Ascending aorta (tissue), 2 donors: ENCODE measurements at regions not wholly inside any gene's neighbourhood (a gene's known extent, or its start where the extent isn't known, plus 50 kb on each side); places are given as distances from the start of the nearest gene placed in this dataset.

Experiments used
- DNase-seq, 2 donors: peaks; one replicate each; pipeline ENCODE4 v3.0.0-alpha.2; 2019; ENCODE audit warnings: low spot score in 2 of 2
- H3K27ac ChIP-seq, 2 donors: fragments of 200-600 bp; sonication (generic); one replicate each; pipeline ENCODE4 v1.5.1; 2016 to 2017; ENCODE audit warnings: mild to moderate bottlenecking in 1 of 2
- H3K27me3 ChIP-seq: fragments of 200-600 bp; sonication (generic); one replicate; pipeline ENCODE4 v1.5.1; 2017
- H3K36me3 ChIP-seq, 2 donors: fragments of 200-600 bp; sonication (generic); one replicate each; pipeline ENCODE4 v1.5.1; 2016
- H3K4me1 ChIP-seq, 2 donors: fragments of 200-600 bp; sonication (generic); one replicate each; pipeline ENCODE4 v1.5.1; 2016 to 2017; ENCODE audit warnings: mild to moderate bottlenecking in 1 of 2
- H3K4me3 ChIP-seq, 2 donors: fragments of 200-600 bp; sonication (generic); one replicate each; pipeline ENCODE4 v1.5.1; 2016 to 2017; ENCODE audit warnings: mild to moderate bottlenecking in 1 of 2
- H3K9me3 ChIP-seq, 2 donors: fragments of 200-600 bp; sonication (generic); one replicate each; pipeline ENCODE4 v1.5.1; 2016
- intact Hi-C: fragments of 100-400 bp; cut with DNase I; formaldehyde crosslinking; loops from one replicate; pipeline ENCODE4 v1.15.1; 2023
- TF ChIP-seq, protein P1 (sequence below), 3 experiments: fragments of 200-600 bp in 2 of 3; fragments of 450-650 bp in 1 of 3; sonication (generic) in 2 of 3; IDR thresholded peaks; one replicate each; pipeline ENCODE4 v1.5.1; 2016 to 2019; ENCODE audit warnings: antibody characterized with exemption in 3 of 3, mild to moderate bottlenecking in 1 of 3, moderate library complexity in 1 of 3

GRCh38 chr2:51612387-51612786 is 580.5 kb upstream of the NRXN1 start:
- H3K4me1 ChIP-seq = no peaks in the 10 kb centered on the region
- no peak for DNase-seq
- no peak overlapping the region for H3K4me3 ChIP-seq
- no peaks in the 10 kb centered on the region for H3K27me3 ChIP-seq
- H3K27ac ChIP-seq = no peak overlapping the region
- TF ChIP-seq, protein P1, sequence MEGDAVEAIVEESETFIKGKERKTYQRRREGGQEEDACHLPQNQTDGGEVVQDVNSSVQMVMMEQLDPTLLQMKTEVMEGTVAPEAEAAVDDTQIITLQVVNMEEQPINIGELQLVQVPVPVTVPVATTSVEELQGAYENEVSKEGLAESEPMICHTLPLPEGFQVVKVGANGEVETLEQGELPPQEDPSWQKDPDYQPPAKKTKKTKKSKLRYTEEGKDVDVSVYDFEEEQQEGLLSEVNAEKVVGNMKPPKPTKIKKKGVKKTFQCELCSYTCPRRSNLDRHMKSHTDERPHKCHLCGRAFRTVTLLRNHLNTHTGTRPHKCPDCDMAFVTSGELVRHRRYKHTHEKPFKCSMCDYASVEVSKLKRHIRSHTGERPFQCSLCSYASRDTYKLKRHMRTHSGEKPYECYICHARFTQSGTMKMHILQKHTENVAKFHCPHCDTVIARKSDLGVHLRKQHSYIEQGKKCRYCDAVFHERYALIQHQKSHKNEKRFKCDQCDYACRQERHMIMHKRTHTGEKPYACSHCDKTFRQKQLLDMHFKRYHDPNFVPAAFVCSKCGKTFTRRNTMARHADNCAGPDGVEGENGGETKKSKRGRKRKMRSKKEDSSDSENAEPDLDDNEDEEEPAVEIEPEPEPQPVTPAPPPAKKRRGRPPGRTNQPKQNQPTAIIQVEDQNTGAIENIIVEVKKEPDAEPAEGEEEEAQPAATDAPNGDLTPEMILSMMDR (IDR thresholded peaks at IDR 0.05) = no peak
- intact Hi-C loops = no loop called here
- peaks cover 5 to 8% of the 10 kb centered on the region in 2 donors for H3K9me3 ChIP-seq
- H3K36me3 ChIP-seq = no peaks in the 10 kb centered on the region

DNA sequence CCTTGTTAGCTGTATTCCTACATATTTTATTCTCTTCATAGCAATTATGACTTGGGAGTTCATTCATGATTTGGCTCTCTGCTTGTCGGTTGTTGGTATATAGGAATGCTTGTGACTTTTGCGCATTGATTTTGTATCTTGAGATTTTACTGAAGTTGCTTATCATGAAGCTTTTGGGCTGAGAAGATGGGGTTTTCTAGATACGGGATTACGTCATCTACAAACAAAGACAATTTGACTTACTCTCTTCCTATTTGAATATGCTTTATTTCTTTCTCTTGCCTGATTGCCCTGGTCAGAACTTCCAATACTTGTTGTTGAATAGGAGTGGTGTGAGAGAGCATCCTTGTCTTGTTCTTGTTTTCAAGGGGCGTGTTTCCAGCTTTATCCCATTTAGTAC is 569.8 kb upstream of the NRXN1 start:
- Histone ChIP-seq H3K4me3 (no peak overlapping the region), H3K27ac (no peak overlapping the region), H3K36me3 (no peaks in the 10 kb centered on the region), H3K9me3 (no peaks in the 10 kb centered on the region), H3K4me1 (no peaks in the 10 kb centered on the region), H3K27me3 (no peaks in the 10 kb centered on the region)
- no peak for DNase-seq
- TF ChIP-seq, protein P1 (IDR thresholded peaks at IDR 0.05) = no peak
- intact Hi-C loops = no loop called here

DNA sequence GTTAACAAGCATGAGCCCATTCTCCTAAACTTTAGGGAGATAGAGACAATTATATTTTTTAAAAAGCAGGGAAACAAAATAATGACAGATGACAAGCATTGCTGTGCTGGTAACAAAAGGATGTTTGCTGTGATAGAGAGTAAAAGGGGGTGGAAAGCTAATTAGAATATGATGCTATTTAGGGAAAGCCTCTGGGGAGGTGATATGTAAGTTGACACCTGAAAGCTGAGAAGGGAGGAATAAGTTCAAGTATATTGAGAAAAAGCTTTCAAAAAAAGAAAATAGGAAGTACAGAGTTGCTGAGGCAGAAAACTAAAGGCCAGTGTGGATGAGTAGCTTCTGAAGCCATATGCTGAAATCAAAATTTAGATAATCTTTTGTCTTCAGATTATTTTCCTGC is 565.2 kb upstream of the NRXN1 start:
- no peak overlapping the region for H3K4me3 ChIP-seq
- H3K36me3 ChIP-seq = no peaks in the 10 kb centered on the region
- DNase-seq = no peak
- intact Hi-C loops = no loop called here
- no peaks in the 10 kb centered on the region for H3K4me1 ChIP-seq
- no peak overlapping the region for H3K27ac ChIP-seq
- no peaks in the 10 kb centered on the region for H3K27me3 ChIP-seq
- TF ChIP-seq, protein P1 (IDR thresholded peaks at IDR 0.05) = no peak
- no peaks in the 10 kb centered on the region for H3K9me3 ChIP-seq

DNA sequence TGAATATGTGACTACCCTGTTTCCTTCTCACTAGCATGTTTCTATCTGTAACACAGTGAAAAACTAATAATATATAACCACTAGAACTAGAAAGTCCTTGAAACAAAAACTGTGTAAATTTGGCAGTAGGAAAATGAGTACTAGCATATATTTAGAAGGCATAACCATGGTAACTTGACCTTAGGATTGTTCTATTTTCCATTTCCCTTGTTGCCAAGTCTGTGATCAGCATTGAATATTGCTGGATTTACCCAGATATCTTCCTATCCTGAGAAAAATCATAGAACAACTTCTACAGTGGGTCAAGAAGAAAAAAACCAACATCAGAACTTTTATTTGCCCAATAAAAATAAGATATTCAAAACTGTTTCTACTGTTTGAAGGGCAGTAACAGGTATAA is 563.9 kb upstream of the NRXN1 start:
- no peaks in the 10 kb centered on the region for H3K36me3 ChIP-seq
- no peaks in the 10 kb centered on the region for H3K9me3 ChIP-seq
- H3K27me3 ChIP-seq = no peaks in the 10 kb centered on the region
- H3K4me3 ChIP-seq = no peak overlapping the region
- no peak for DNase-seq
- TF ChIP-seq, protein P1 (IDR thresholded peaks at IDR 0.05) = no peak
- H3K4me1 ChIP-seq = no peaks in the 10 kb centered on the region
- intact Hi-C loops = no loop called here
- no peak overlapping the region for H3K27ac ChIP-seq

DNA sequence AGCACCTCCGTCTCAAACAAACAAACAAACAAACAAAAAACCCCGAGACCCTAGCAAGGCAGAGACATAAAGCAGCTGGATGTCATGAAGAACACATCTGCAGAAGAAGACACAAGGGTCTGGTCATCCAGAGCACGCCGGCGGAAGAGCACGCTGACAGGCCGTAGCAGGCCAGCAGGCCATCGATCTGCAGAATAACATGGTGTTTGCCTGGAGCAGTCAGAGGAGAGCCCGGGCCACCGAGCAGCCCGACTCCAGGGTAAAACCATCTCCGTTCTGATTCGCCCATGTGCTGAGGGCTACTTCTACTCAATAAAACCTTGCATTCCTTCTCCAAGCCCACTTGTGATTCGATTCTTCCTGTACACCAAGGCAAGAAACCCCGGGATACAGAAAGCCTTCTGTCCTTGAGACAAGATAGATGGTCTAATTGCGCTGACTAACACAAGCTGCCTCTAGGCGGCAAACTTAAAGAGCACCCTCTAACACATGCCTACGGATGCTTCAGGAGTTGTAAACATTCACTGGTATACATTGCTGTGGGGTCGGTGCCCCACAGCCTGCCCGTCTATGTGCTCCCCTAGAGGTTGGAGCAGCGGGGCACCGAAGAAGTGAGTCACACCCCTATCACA is 549.8 kb upstream of the NRXN1 start:
- intact Hi-C loops = no loop called here
- no peak for DNase-seq
- Histone ChIP-seq H3K27me3 (no peaks in the 10 kb centered on the region), H3K36me3 (no peaks in the 10 kb centered on the region), H3K4me1 (no peaks in the 10 kb centered on the region), H3K4me3 (no peak overlapping the region), H3K27ac (no peak overlapping the region), H3K9me3 (no peaks in the 10 kb centered on the region)
- TF ChIP-seq, protein P1 (IDR thresholded peaks at IDR 0.05) = no peak

DNA sequence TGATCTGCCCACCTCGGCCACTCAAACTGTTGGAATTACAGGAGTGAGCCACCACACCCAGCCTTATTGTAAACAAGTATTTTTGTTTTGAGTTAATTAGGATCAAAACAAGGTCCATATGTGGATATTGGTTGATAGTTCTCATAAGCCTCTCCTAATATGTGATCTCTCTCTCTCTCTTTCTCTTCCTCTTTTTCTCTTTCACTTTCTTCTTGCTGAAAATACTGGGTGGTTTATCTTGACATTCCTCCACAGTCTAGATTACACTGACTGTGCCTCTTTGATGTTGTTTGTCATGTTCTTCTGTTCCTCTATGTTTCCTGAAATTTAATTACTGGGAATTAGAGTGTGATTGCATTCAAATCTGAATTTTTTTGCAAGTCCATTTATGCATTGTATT is 547.5 kb upstream of the NRXN1 start:
- DNase-seq = no peak
- Histone ChIP-seq H3K36me3 (no peaks in the 10 kb centered on the region), H3K27me3 (no peaks in the 10 kb centered on the region), H3K4me3 (no peak overlapping the region), H3K27ac (no peak overlapping the region), H3K9me3 (no peaks in the 10 kb centered on the region), H3K4me1 (no peaks in the 10 kb centered on the region)
- intact Hi-C loops = no loop called here
- TF ChIP-seq, protein P1 (IDR thresholded peaks at IDR 0.05) = no peak
